ENCODE measurements at regions not wholly inside any gene's neighbourhood (a gene's known extent, or its start where the extent isn't known, plus 50 kb on each side); places are given as distances from the start of the nearest gene placed in this dataset.

DNA sequence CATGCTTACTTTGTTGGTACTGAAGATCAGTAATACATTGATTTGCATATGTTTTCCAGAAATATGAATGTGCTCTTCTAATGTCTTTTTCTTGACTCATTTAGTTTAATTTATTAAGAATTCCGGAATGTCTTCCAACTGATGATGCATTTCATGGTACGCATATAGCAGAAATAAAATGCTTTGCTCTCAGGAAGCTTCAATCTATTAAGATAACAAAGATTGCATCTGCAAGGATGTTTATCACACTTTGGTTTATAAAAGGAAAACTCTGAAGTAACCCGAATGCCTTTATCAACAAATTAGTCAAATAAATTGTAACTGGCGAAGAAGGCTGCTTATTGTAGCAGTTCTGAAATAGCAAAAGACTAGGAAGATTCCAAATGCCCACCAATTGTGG is 166.4 kb upstream of the LMNTD1 start:
- no peaks in the 10 kb centered on the region for H3K36me3 Mint-ChIP-seq (ENCODE audit: low read depth)
- H3K4me1 Mint-ChIP-seq, result peaks cover 13% of the 10 kb centered on the region
- H3K4me3 Mint-ChIP-seq, result no peak overlapping the region
- DNase-seq, result no peak
- no peaks in the 10 kb centered on the region for H3K27me3 Mint-ChIP-seq (ENCODE audit: low read depth, poor library complexity)
- no peak overlapping the region for H3K27ac Mint-ChIP-seq
- TF ChIP-seq, protein P1, sequence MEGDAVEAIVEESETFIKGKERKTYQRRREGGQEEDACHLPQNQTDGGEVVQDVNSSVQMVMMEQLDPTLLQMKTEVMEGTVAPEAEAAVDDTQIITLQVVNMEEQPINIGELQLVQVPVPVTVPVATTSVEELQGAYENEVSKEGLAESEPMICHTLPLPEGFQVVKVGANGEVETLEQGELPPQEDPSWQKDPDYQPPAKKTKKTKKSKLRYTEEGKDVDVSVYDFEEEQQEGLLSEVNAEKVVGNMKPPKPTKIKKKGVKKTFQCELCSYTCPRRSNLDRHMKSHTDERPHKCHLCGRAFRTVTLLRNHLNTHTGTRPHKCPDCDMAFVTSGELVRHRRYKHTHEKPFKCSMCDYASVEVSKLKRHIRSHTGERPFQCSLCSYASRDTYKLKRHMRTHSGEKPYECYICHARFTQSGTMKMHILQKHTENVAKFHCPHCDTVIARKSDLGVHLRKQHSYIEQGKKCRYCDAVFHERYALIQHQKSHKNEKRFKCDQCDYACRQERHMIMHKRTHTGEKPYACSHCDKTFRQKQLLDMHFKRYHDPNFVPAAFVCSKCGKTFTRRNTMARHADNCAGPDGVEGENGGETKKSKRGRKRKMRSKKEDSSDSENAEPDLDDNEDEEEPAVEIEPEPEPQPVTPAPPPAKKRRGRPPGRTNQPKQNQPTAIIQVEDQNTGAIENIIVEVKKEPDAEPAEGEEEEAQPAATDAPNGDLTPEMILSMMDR (IDR thresholded peaks at IDR 0.05), result no peak
- no peaks in the 10 kb centered on the region for H3K9me3 Mint-ChIP-seq

DNA sequence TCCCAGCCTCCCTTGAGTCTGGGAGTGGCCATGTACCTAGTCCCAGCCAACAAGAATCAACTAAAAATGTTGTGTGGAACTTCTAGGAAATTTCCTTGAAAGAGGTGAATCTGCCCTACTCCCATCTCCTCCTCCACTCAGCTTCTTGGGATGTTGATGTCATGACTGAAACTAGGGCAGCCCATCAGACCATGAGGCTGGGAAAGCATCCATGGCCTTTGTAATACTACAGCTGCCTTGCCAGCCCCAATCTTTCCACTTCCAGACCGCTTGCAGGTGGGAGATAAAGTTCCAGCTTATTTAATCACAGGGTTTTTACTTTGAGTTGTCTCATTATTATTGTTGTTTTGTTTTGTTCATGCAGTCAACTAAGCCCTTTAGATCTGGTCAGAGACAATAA is 170.3 kb upstream of the LMNTD1 start:
- Mint-ChIP-seq H3K27ac (no peak overlapping the region), H3K9me3 (peaks cover 5% of the 10 kb centered on the region), H3K4me1 (peaks cover under 1% of the 10 kb centered on the region), H3K4me3 (no peak overlapping the region), H3K27me3 (ENCODE audit: low read depth, poor library complexity) (no peaks in the 10 kb centered on the region), H3K36me3 (ENCODE audit: low read depth) (no peaks in the 10 kb centered on the region)
- TF ChIP-seq, protein P1 (IDR thresholded peaks at IDR 0.05), result no peak
- no peak for DNase-seq

DNA sequence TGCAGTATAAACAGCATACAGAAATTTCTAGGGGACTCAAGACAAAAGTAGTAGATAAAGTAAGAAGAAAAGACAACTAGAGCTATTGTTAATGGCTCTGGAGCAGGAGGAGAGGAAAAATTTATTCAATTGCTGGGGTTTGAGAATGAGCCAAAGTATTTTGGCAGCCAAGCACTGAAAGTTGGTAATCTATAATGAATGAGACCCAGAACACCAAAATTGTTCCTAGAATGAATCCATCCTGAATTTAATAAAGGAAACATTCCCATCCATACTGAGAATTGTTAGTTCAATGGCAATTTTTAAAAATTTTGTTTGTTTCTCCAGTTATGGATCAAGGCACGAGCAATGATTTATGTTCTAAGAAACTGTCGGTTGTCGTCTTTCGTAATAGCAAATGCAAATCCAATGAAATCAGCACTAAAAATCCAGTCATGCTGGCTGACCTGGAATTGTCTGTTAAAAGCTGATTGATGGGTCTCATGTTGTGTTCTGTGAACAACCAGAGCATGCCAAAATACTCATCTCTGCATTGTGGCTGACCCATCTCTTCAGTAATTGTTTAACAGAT is 170.9 kb upstream of the LMNTD1 start:
- Mint-ChIP-seq H3K27me3 (ENCODE audit: low read depth, poor library complexity) (no peaks in the 10 kb centered on the region), H3K9me3 (peaks cover 5% of the 10 kb centered on the region), H3K4me1 (no peaks in the 10 kb centered on the region), H3K27ac (peak overlapping the region; percentile 2), H3K4me3 (no peak overlapping the region), H3K36me3 (ENCODE audit: low read depth) (no peaks in the 10 kb centered on the region)
- DNase-seq, result no peak
- TF ChIP-seq, protein P1 (IDR thresholded peaks at IDR 0.05), result no peak

DNA sequence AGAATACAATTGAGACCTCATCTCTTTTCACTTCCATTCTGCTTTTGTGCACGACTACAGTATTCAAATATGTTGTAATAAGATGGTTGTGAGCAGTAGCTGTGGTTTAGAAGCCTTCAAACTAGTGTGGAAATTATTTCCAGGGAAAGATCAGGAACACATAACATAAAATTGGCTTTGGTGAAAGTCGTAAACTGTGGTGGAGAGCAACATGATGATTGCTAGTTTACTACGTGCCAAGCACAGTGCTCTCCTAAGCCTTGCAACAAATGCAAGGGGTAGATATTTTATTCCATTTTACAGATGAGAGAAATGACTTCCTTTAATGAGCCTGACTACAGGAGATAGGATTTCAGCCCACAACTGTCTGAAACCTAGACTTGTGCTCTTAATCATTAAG is 172.4 kb upstream of the LMNTD1 start:
- Mint-ChIP-seq H3K27ac (no peak overlapping the region), H3K27me3 (ENCODE audit: low read depth, poor library complexity) (no peaks in the 10 kb centered on the region), H3K9me3 (peaks cover 12% of the 10 kb centered on the region), H3K4me1 (peaks cover 1% of the 10 kb centered on the region), H3K4me3 (no peak overlapping the region), H3K36me3 (ENCODE audit: low read depth) (no peaks in the 10 kb centered on the region)
- TF ChIP-seq, protein P1 (IDR thresholded peaks at IDR 0.05), result no peak
- DNase-seq, result no peak

DNA sequence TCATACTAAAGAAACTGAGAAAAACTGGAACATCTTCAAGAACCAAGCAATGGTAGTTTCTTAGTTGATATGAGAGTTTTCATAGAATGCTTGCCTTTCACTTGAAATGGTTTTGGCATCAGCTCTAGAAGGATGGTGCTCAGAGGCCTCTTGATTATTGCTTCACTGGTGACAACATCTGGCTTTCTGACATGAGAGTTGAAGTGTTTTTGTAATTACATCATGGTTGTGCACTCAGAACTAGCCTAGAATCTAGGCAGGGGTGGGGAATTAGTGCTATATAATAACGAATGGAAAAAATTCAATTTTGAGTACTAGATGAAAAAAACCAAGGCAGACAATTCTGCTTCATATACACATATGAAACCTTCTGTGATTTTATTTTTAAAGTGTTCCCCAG is 172.8 kb upstream of the LMNTD1 start:
- no peaks in the 10 kb centered on the region for H3K36me3 Mint-ChIP-seq (ENCODE audit: low read depth)
- no peak for DNase-seq
- H3K27ac Mint-ChIP-seq, result no peak overlapping the region

More for the DNA sequence above, 172.8 kb upstream of the LMNTD1 start:
- H3K27me3 Mint-ChIP-seq (ENCODE audit: low read depth, poor library complexity), result no peaks in the 10 kb centered on the region
- TF ChIP-seq, protein P1 (IDR thresholded peaks at IDR 0.05), result no peak
- peaks cover 12% of the 10 kb centered on the region for H3K9me3 Mint-ChIP-seq
- H3K4me1 Mint-ChIP-seq, result peaks cover 6% of the 10 kb centered on the region
- H3K4me3 Mint-ChIP-seq, result no peak overlapping the region

Data from nephron progenitor cell (in vitro differentiated cells).